GM13977 (cell line): ENCODE measurements at regions not wholly inside any gene's neighbourhood (a gene's known extent, or its start where the extent isn't known, plus 50 kb on each side); places are given as distances from the start of the nearest gene placed in this dataset.

ENCODE experiments used
- DNase-seq: peaks from one replicate; pipeline ENCODE4 v3.0.0; 2012; ENCODE audit warnings: low spot score
- in situ Hi-C: fragments of 300-500 bp; cut with MboI; formaldehyde crosslinking; loops from one replicate; pipeline ENCODE4 v1.12.0; 2022; ENCODE audit warnings: low sequenced_read_pairs, low pct_unique_long_range_greater_than_20kb, mixed read lengths, inconsistent platforms; ENCODE audit not compliant: unreplicated experiment
- TF ChIP-seq, protein P1 (sequence below): IDR thresholded peaks from 2 replicates; pipeline ENCODE4 v1.5.1; 2012; ENCODE audit warnings: mild to moderate bottlenecking, control low read depth; ENCODE audit not compliant: insufficient read depth; ENCODE audit errors: extremely low read depth, missing control alignments

GRCh38 chr2:181252262-181253148 is 204.7 kb upstream of the ITGA4 start:
- TF ChIP-seq, protein P1, sequence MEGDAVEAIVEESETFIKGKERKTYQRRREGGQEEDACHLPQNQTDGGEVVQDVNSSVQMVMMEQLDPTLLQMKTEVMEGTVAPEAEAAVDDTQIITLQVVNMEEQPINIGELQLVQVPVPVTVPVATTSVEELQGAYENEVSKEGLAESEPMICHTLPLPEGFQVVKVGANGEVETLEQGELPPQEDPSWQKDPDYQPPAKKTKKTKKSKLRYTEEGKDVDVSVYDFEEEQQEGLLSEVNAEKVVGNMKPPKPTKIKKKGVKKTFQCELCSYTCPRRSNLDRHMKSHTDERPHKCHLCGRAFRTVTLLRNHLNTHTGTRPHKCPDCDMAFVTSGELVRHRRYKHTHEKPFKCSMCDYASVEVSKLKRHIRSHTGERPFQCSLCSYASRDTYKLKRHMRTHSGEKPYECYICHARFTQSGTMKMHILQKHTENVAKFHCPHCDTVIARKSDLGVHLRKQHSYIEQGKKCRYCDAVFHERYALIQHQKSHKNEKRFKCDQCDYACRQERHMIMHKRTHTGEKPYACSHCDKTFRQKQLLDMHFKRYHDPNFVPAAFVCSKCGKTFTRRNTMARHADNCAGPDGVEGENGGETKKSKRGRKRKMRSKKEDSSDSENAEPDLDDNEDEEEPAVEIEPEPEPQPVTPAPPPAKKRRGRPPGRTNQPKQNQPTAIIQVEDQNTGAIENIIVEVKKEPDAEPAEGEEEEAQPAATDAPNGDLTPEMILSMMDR: no peak
- in situ Hi-C loops: no loop called here
- DNase-seq: no peak

DNA sequence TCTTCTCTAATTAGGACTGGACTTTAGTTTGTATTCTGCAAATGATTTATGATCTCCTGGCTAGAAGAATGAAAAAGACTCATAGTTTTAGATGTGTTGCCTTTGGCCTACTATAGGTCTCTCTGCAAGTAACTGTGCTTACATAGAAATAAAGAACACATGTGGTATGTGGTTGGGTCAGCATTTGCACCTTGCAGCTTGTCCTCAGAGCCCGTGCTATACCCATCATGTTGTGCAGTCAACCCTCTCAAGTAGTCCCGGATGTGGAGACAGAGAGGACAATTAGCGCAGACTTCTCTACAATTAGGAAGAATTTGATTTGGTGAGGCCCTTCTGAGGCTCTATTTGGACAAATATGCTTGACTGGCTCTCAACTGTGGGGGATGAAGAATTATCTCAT is 203.7 kb upstream of the ITGA4 start:
- in situ Hi-C loops: no loop called here
- TF ChIP-seq, protein P1: no peak
- DNase-seq: no peak

DNA sequence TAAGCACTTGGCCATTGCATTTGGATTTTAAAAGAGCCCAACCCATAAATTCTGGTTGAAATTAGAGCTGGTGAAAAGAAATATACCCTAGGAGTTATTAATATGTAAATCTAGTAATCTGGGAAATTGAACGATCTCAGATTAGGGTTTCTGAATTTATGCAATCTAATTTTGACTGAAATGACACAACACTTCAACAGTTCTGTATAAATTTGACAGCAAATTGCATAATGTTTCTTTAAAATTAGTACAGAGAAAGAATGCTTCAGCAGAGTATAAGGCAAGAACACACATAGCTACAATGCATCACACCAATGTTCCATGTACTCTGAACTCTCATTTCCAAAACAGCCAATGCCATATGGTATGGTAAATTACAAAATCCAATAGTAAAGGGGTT is 201.5 kb upstream of the ITGA4 start:
- no peak for DNase-seq
- TF ChIP-seq, protein P1: no peak
- in situ Hi-C loops: no loop called here

DNA sequence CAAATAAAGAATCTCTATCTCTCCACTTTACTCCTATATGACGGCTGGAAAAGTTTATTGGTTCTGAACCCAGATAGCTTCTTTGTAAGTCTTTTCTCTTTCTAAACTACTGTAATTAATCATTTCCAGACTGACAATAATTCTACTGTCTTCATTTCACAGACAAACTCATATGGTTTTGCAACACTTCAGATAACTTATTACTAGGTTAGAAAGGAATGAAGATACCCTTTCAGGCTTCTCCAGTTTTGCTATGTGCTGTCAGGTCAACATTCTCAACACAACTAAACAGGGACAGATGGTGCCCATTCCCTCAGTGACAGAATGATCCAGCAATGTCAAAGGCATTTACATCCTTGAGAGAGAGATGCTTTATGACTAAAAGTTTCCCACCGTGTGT is 198.5 kb upstream of the ITGA4 start:
- TF ChIP-seq, protein P1: no peak
- in situ Hi-C loops: no loop called here
- DNase-seq: no peak

- in situ Hi-C loops: no loop called here
- TF ChIP-seq, protein P1: no peak
- DNase-seq: no peak
Observed at GRCh38 chr2:181262782-181263181, 194.4 kb upstream of the ITGA4 start.

- DNase-seq: no peak
- in situ Hi-C loops: no loop called here
- TF ChIP-seq, protein P1: no peak
Observed at GRCh38 chr2:181264001-181264400, 193.2 kb upstream of the ITGA4 start.
